ENCODE measurements at regions not wholly inside any gene's neighbourhood (a gene's known extent, or its start where the extent isn't known, plus 50 kb on each side); places are given as distances from the start of the nearest gene placed in this dataset.
A peak's percentile ranks its signal among the peaks of the same experiment; 100 is the strongest.

GRCh38 chr5:77935506-77936364, 159.6 kb upstream of the TBCA start:
- H3K4me3 Mint-ChIP-seq, result no peak overlapping the region
- peaks cover 16% of the 10 kb centered on the region for H3K4me1 Mint-ChIP-seq (ENCODE audit: low read depth)
- peak overlapping the region; percentile 69 for H3K27ac Mint-ChIP-seq
- no peaks in the 10 kb centered on the region for H3K36me3 Mint-ChIP-seq (ENCODE audit: low read depth)
- TF ChIP-seq CTCF (IDR thresholded peaks at IDR 0.05), result no peak
- ChIA-PET POLR2A (interaction anchor here (1.1 kb wide), 1 partner anchor 13 kb away, joined by 3 read pairs; no protein-coding TSS in a partner anchor), CTCF (interaction anchor here (0.7 kb wide), 1 partner anchor 31 kb away, joined by 3 read pairs; no protein-coding TSS in a partner anchor)
- no peaks in the 10 kb centered on the region for H3K9me3 Mint-ChIP-seq
- DNase-seq (peak; percentile 40), ATAC-seq (peak; percentile 80)
- intact Hi-C loops (cut with micrococcal nuclease), result no loop called here
- H3K27me3 Mint-ChIP-seq, result peaks cover 30% of the 10 kb centered on the region

GRCh38 chr5:77928776-77929300, 152.7 kb upstream of the TBCA start:
- POLR2A ChIA-PET, result no interaction called here
- H3K4me3 Mint-ChIP-seq, result no peak overlapping the region
- no peaks in the 10 kb centered on the region for H3K36me3 Mint-ChIP-seq (ENCODE audit: low read depth)
- peaks cover 4% of the 10 kb centered on the region for H3K9me3 Mint-ChIP-seq
- intact Hi-C loops (cut with micrococcal nuclease), result no loop called here
- H3K27ac Mint-ChIP-seq, result no peak overlapping the region
- H3K4me1 Mint-ChIP-seq (ENCODE audit: low read depth), result peaks cover 3% of the 10 kb centered on the region
- TF ChIP-seq CTCF (IDR thresholded peaks at IDR 0.05), result no peak
- ATAC-seq (no peak), DNase-seq (no peak)
- H3K27me3 Mint-ChIP-seq, result peaks cover 20% of the 10 kb centered on the region
- CTCF ChIA-PET, result no interaction called here

- intact Hi-C loops (cut with micrococcal nuclease), result no loop called here
- Mint-ChIP-seq H3K4me3 (no peak overlapping the region), H3K27ac (no peak overlapping the region), H3K9me3 (peaks cover 4% of the 10 kb centered on the region), H3K4me1 (ENCODE audit: low read depth) (peaks cover 3% of the 10 kb centered on the region), H3K27me3 (peaks cover 14% of the 10 kb centered on the region), H3K36me3 (ENCODE audit: low read depth) (no peaks in the 10 kb centered on the region)
- no peak for TF ChIP-seq CTCF (IDR thresholded peaks at IDR 0.05)
- no peak for DNase-seq
- ChIA-PET POLR2A (no interaction called here), CTCF (no interaction called here)
- no peak for ATAC-seq
These were observed 150.2 kb upstream of the TBCA start for GRCh38 chr5:77926337-77926736.

- peaks cover 15% of the 10 kb centered on the region for H3K27me3 Mint-ChIP-seq
- H3K4me1 Mint-ChIP-seq (ENCODE audit: low read depth), result peaks cover 3% of the 10 kb centered on the region
- intact Hi-C loops (cut with micrococcal nuclease), result no loop called here
- ChIA-PET CTCF (no interaction called here), POLR2A (interaction anchor here (0.8 kb wide), 1 partner anchor 20 kb away, joined by 3 read pairs; no protein-coding TSS in a partner anchor)
- TF ChIP-seq CTCF (IDR thresholded peaks at IDR 0.05), result no peak
- H3K9me3 Mint-ChIP-seq, result peaks cover 4% of the 10 kb centered on the region
- no peaks in the 10 kb centered on the region for H3K36me3 Mint-ChIP-seq (ENCODE audit: low read depth)
- no peak overlapping the region for H3K4me3 Mint-ChIP-seq
- ATAC-seq (no peak), DNase-seq (no peak)
- H3K27ac Mint-ChIP-seq, result no peak overlapping the region
These were observed 149.4 kb upstream of the TBCA start for GRCh38 chr5:77925503-77925902.

GRCh38 chr5:77924081-77924480, 147.9 kb upstream of the TBCA start:
- peaks cover 11% of the 10 kb centered on the region for H3K27me3 Mint-ChIP-seq
- POLR2A ChIA-PET, result no interaction called here

More at GRCh38 chr5:77924081-77924480, 147.9 kb upstream of the TBCA start:
- ATAC-seq (no peak), DNase-seq (no peak)
- CTCF ChIA-PET, result no interaction called here
- Mint-ChIP-seq H3K36me3 (ENCODE audit: low read depth) (no peaks in the 10 kb centered on the region), H3K27ac (no peak overlapping the region), H3K4me3 (no peak overlapping the region), H3K4me1 (ENCODE audit: low read depth) (peaks cover 3% of the 10 kb centered on the region), H3K9me3 (peaks cover 4% of the 10 kb centered on the region)
- no peak for TF ChIP-seq CTCF (IDR thresholded peaks at IDR 0.05)
- intact Hi-C loops (cut with micrococcal nuclease), result no loop called here

Measured in activated CD8-positive, alpha-beta T cell treated with anti-CD3 and anti-CD28 coated beads for 36 hours (primary cell).